Lower lobe of right lung (tissue), 2 donors: ENCODE measurements at regions not wholly inside any gene's neighbourhood (a gene's known extent, or its start where the extent isn't known, plus 50 kb on each side); places are given as distances from the start of the nearest gene placed in this dataset.
A peak's percentile ranks its signal among the peaks of the same experiment; 100 is the strongest.
"Not testable (repeated sequence)": the region's sequence is repeated elsewhere in the genome, so short reads cannot be mapped to it uniquely, and the experiment has no call there.

Experiments used
- ATAC-seq, 2 donors: fragments of 200-7000 bp; cut with Tn5 transposase; one replicate each; pipeline ENCODE4 v1.9.1; 2020 to 2022; ENCODE audit warnings: mild to moderate bottlenecking in 2 of 2, moderate library complexity in 2 of 2
- DNase-seq: peaks from one replicate; pipeline ENCODE4 v3.0.0-alpha.2; 2020
- H3K27ac ChIP-seq: fragments of 200-600 bp; one replicate; pipeline ENCODE4 v1.8.0; 2022
- H3K27me3 ChIP-seq: fragments of 200-600 bp; one replicate; pipeline ENCODE4 v1.8.0; 2022; ENCODE audit warnings: low read depth
- H3K36me3 ChIP-seq: fragments of 200-600 bp; one replicate; pipeline ENCODE4 v1.8.0; 2022; ENCODE audit warnings: mild to moderate bottlenecking
- H3K4me1 ChIP-seq: fragments of 200-600 bp; one replicate; pipeline ENCODE4 v1.8.0; 2022
- H3K4me3 ChIP-seq: fragments of 200-600 bp; one replicate; pipeline ENCODE4 v1.8.0; 2022; ENCODE audit warnings: mild to moderate bottlenecking
- H3K9me3 ChIP-seq: fragments of 200-600 bp; one replicate; pipeline ENCODE4 v1.8.0; 2022
- CTCF ChIP-seq: fragments of 200-600 bp; IDR thresholded peaks from one replicate; pipeline ENCODE4 v1.8.0; 2022; ENCODE audit warnings: antibody characterized with exemption, mild to moderate bottlenecking
- intact Hi-C: fragments of 100-400 bp; cut with DNase I; formaldehyde crosslinking; loops from one replicate; pipeline ENCODE4 v1.11.0; 2022
- donor health status: DM: no; HTN: yes; CAD: no; lungs with severe emphysema.

GRCh38 chrX:43423876-43424275 is 232.2 kb upstream of the MAOA start:
- DNase-seq (no peak), ATAC-seq (peak; percentile 43 to 49)
- Histone ChIP-seq H3K27ac (no peak overlapping the region), H3K4me3 (no peak overlapping the region), H3K27me3 (no peaks in the 10 kb centered on the region), H3K9me3 (no peaks in the 10 kb centered on the region), H3K4me1 (no peaks in the 10 kb centered on the region), H3K36me3 (no peaks in the 10 kb centered on the region)
- TF ChIP-seq CTCF = no peak
- intact Hi-C loops = no loop called here

GRCh38 chrX:43436517-43436916 is 219.6 kb upstream of the MAOA start:
- no peaks in the 10 kb centered on the region for H3K4me1 ChIP-seq
- no peak for ATAC-seq
- no peak for DNase-seq
- intact Hi-C loops = no loop called here
- no peaks in the 10 kb centered on the region for H3K36me3 ChIP-seq
- no peaks in the 10 kb centered on the region for H3K27me3 ChIP-seq
- H3K9me3 ChIP-seq = no peaks in the 10 kb centered on the region
- no peak overlapping the region for H3K27ac ChIP-seq
- TF ChIP-seq CTCF = no peak
- H3K4me3 ChIP-seq = no peak overlapping the region

- Histone ChIP-seq H3K4me1 (no peaks in the 10 kb centered on the region), H3K27ac (no peak overlapping the region), H3K4me3 (no peak overlapping the region), H3K9me3 (no peaks in the 10 kb centered on the region), H3K27me3 (no peaks in the 10 kb centered on the region), H3K36me3 (no peaks in the 10 kb centered on the region)
- ATAC-seq (no peak), DNase-seq (no peak)
- intact Hi-C loops = no loop called here
- TF ChIP-seq CTCF = no peak
These were observed 209.3 kb upstream of the MAOA start for GRCh38 chrX:43446752-43447151.

GRCh38 chrX:43448688-43449087 is 207.4 kb upstream of the MAOA start:
- Histone ChIP-seq H3K9me3 (no peaks in the 10 kb centered on the region), H3K27me3 (no peaks in the 10 kb centered on the region), H3K36me3 (no peaks in the 10 kb centered on the region), H3K27ac (no peak overlapping the region), H3K4me3 (no peak overlapping the region), H3K4me1 (no peaks in the 10 kb centered on the region)
- intact Hi-C loops = no loop called here
- DNase-seq = no peak
- ATAC-seq = no peak
- TF ChIP-seq CTCF = no peak

GRCh38 chrX:43450355-43450754 is 205.7 kb upstream of the MAOA start:
- Histone ChIP-seq H3K27me3 (no peaks in the 10 kb centered on the region), H3K4me3 (no peak overlapping the region), H3K27ac (no peak overlapping the region), H3K36me3 (no peaks in the 10 kb centered on the region), H3K4me1 (no peaks in the 10 kb centered on the region), H3K9me3 (no peaks in the 10 kb centered on the region)
- intact Hi-C loops = no loop called here
- no peak for TF ChIP-seq CTCF
- ATAC-seq = no peak
- no peak for DNase-seq

GRCh38 chrX:43451976-43452686 is 204.0 kb upstream of the MAOA start:
- H3K27ac ChIP-seq, DNase-seq, intact Hi-C loops, ATAC-seq, H3K27me3 ChIP-seq, H3K36me3 ChIP-seq, H3K4me1 ChIP-seq, H3K4me3 ChIP-seq, H3K9me3 ChIP-seq: not testable (repeated sequence)
